GM19324 (cell line): ENCODE measurements at regions not wholly inside any gene's neighbourhood (a gene's known extent, or its start where the extent isn't known, plus 50 kb on each side); places are given as distances from the start of the nearest gene placed in this dataset.
"Not testable (repeated sequence)": the region's sequence is repeated elsewhere in the genome, so short reads cannot be mapped to it uniquely, and the experiment has no call there.

Source experiments
- ATAC-seq: cut with Tn5 transposase; IDR thresholded peaks from one replicate; pipeline ENCODE4 v1.9.1; 2021; ENCODE audit warnings: mild to moderate bottlenecking, moderate library complexity; ENCODE audit not compliant: unreplicated experiment, low FRiP score

GRCh38 chr13:50529154-50529882 is 314.2 kb downstream of the DLEU7 start:
- no peak for ATAC-seq

GRCh38 chr13:50531917-50532899 is 311.3 kb downstream of the DLEU7 start:
- no peak for ATAC-seq

- no peak for ATAC-seq
Observed at GRCh38 chr13:50535050-50535449, 308.4 kb downstream of the DLEU7 start.

GRCh38 chr13:50537029-50537428 is 306.5 kb downstream of the DLEU7 start:
- no peak for ATAC-seq

GRCh38 chr13:50539791-50540530 is 303.5 kb downstream of the DLEU7 start:
- no peak for ATAC-seq

- no peak for ATAC-seq
Observed at GRCh38 chr13:50543141-50543540, 300.4 kb downstream of the DLEU7 start.

GRCh38 chr13:50543782-50544181 is 299.7 kb downstream of the DLEU7 start:
- ATAC-seq = no peak

- ATAC-seq = no peak
Observed at GRCh38 chr13:50544211-50544610, 299.3 kb downstream of the DLEU7 start.

GRCh38 chr13:50547175-50547574 is 296.3 kb downstream of the DLEU7 start:
- ATAC-seq = not testable (repeated sequence)

- no peak for ATAC-seq
Observed at GRCh38 chr13:50548586-50548985, 294.9 kb downstream of the DLEU7 start.

- no peak for ATAC-seq
Observed at GRCh38 chr13:50549221-50549942, 294.1 kb downstream of the DLEU7 start.

- no peak for ATAC-seq
Observed at GRCh38 chr13:50550151-50550550, 293.3 kb downstream of the DLEU7 start.

- ATAC-seq = no peak
Observed at GRCh38 chr13:50552424-50552966, 291.0 kb downstream of the DLEU7 start.

- ATAC-seq = no peak
Observed at GRCh38 chr13:50561739-50562138, 281.8 kb downstream of the DLEU7 start.

- no peak for ATAC-seq
Observed at GRCh38 chr13:50566646-50567045, 276.8 kb downstream of the DLEU7 start.

GRCh38 chr13:50572129-50572528 is 271.4 kb downstream of the DLEU7 start:
- ATAC-seq = no peak

GRCh38 chr13:50573066-50573465 is 270.4 kb downstream of the DLEU7 start:
- ATAC-seq = no peak

- ATAC-seq = no peak
Observed at GRCh38 chr13:50574731-50575130, 268.8 kb downstream of the DLEU7 start.

- no peak for ATAC-seq
Observed at GRCh38 chr13:50575138-50575537, 268.4 kb downstream of the DLEU7 start.

- ATAC-seq = no peak
Observed at GRCh38 chr13:50576156-50576555, 267.3 kb downstream of the DLEU7 start.
